ENCODE measurements at regions not wholly inside any gene's neighbourhood (a gene's known extent, or its start where the extent isn't known, plus 50 kb on each side); places are given as distances from the start of the nearest gene placed in this dataset.

DNA sequence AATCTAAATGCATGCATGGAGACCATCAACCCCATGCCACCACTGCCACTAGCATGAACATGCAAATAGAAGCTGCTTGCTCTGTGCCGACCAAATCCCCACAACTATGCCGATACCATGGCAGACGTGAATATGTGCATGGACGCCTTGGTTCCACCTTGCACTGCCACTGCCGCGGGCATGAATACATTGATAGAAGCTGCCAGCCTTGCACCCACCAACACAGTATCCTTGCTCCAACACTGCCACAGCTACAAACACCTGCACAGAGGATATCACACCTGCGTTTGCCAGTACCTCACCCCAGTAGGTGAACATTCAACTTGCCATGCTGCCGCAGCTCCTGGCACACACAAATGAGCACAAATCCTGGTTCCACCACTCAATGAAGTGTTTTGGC, 527.4 kb upstream of the REG3G start:
- no peak for DNase-seq

DNA sequence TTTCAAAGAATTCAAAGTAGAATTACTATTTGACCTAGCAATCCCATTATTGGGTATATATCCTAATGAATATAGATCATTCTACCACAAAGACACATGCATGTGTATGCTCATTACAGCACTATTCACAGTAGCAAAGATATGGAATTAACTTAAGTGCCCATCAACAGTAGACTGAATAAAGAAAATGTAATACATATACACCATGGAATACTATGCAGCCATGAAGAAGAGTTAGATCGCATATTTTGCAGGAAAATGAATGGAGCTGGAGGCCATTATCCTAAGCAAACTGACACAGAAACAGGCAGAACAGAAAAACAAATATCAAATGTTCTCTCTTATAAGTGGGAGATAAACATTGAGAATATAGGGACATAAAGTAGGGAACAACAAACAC, 519.2 kb upstream of the REG3G start:
- DNase-seq = no peak

DNA sequence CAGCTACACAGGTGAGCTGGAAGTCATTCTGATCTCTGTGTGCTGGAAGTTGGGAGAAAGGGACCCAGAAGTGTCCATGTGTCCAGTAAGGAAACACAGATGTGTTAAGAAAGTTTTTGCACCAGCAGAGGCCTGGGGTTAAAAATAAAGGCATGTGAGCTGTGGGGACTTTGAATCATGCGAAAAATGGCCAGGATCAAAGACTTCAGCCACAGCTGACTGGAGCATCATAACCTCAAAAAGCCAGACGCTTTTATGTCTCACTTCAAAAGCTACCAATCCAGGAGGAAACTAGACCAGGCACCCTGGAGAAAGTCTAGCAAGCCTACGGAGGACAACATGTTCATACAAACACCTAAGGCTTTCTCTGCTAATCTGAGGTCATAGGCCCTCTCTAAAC, 503.6 kb upstream of the REG3G start:
- DNase-seq = no peak

DNA sequence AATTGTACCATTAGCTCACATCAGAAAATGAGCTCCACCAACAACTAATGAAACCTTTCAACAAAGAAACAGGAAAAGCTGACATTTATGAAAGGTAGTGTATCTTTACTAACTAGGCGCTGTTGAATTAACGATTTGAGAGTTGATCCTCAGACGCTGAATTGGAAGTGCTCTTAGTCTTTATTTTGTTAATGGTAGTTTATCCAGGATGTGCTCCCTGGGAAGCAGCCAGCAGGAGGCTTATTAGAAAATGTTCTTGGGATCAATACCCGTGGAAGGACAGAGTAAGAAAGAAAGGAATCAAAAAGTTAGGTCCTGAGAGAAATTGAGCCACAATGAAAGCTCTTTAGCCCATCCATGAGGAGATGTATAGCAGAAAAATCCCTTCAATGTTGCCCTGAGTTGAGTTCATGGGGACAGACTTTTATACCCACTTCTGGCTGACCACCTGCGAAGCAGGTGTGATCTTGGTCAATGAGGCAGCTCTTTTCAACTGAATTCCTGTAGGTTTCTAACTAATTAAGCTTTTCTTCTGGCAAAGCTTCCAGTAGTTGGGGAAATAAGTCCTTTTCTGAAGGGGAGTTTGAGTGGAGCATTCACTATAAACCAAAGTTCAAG, 492.6 kb upstream of the REG3G start:
- DNase-seq = peak in 1 of 3 experiments; percentile 35

DNA sequence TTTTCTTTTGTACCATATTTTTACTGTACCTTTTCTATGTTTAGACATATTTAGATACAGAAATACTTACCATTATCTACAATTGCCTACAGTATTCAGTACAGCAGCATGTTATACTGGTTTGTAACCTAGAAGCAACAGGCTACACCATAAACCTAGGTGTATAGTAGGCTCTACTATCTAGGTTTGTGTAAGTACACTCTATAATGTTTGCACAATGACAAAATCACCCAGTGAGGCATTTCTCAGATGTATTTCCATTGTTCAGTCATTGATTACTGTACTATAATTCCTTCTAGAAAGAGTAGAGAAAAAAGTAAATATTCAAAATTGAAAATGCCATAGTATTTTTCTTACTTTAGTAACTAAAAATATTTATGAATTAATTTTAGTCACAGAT, 490.1 kb upstream of the REG3G start:
- no peak for DNase-seq

DNA sequence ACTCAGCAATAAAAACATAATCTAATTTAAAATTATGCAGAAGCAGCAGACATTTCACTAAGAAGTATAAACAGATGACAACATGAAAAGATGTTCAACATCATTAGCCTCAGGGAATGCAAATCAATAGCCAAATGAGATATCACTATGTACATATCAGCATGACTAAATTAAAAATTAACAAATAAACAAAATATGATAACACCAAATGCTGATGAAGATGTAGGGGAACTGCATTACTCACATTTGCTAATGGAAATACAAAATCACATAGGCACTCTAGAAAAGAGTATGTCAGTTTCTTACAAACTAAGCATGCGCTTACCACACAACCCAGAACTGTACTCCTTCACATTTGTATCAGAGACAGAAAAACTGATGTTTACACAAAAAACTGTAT, 487.2 kb upstream of the REG3G start:
- DNase-seq = no peak

DNA sequence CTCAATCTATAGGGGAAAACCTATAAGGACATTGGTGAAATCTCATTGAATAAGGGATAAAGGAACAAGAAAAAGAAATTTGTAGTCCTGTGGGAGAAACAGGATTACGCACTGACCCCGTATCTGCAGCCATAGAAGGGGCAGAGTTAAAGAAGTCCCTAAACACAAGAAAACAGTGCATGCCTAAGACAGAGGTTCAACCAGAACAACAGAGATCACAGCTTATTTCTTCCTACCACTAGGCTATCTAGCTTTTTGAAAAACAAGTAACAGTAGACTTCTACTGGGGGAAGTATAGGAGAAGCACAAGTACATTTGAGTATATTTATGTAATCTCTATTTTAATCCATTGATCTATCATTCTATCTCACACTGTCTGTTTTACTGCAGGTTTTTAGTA, 485.2 kb upstream of the REG3G start:
- no peak for DNase-seq

DNA sequence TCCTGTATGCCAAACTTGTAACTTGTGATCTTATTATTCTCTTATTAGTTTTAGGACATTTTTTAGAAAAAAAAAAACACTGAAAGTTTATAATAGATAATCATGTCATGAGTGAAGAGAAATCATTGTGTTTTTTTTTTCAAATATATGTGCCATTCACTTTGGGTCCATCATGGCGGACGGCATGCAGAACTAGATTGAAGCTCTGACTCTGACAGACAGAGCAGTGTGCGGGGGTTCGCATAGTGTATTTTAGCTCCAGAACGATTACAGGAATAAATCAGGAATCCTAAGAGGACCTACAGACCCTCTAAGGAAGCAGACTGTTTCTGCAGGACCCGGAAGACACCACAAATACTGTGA, 484.4 kb upstream of the REG3G start:
- peak in 1 of 3 experiments; percentile 31 for DNase-seq

DNA sequence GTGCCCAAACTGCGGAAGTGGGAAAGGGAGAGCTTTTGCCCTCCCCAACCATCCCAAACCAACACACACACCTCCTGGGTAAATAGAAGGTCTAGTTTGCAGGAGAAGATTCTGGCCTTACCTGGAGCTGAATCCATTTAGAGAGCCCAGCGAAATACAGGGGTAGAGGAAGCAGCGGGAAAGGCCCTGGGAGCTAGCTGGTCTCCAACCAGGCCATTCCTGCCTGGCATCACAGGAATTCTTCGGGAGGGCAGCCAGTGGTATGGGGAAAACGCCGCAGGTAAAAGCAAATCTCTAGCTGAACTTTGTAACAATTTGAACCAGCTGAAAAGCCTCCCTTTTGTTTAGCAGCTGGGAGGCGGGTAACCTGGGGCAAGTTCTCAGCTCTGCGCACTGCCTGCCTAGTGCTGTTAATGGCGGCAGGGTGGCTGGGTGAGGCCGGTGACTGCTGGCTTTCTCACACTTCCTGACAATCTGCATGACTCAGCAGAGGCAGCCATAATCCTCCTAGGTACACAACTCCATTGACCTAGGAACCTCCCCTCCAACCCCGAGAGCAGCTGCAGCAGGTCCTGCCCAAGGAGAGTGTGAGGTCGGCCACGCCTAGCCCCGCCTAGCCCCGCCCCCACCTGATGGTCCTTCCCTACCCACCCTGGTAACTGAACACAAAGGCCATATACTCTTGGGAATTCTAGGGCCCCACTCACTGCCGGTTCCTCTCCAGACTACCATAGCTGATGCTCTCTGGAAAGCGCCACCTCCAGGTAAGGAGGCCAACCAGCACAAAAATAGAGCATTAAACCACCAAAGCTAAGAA, 483.8 kb upstream of the REG3G start:
- DNase-seq = peak; percentile 10 to 49 (median 12)

DNA sequence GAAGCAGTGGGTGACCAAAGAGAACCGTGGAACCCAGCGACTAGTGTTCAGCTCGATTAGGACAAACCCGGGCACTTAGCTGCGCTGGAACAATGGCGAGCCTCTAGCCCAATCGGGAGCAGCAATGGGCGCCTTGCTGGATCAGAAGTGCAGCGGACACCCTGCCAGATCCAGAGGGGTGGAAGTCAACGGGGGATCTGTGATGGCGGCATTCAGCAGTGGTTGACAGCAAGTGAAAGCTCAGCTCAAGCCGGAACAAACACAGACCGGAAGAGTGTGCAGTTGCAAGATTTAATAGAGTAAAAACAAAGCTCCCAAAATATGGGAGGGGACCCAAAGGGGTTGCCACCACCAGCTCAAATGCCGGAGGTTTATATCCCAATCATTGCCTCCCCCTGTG, 478.7 kb upstream of the REG3G start:
- no peak for DNase-seq

DNA sequence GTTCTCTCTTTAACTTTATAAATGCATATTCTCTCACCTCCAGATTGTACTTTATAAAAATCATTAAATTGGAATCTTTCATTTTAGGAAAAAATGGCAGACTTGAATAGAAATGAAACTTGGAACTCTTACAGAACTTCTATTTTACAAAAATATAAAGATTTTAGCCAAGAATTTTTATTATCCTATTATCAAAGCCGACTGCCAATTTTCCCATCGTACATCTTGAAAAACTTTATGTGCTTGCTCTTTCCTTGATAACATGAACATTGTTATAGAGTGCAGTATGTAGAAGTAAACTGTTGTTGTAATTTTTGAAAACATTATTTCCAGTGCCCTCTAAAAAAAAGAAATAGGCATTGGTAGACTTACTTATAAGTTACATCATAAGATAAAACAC, 475.7 kb upstream of the REG3G start:
- DNase-seq = no peak

DNA sequence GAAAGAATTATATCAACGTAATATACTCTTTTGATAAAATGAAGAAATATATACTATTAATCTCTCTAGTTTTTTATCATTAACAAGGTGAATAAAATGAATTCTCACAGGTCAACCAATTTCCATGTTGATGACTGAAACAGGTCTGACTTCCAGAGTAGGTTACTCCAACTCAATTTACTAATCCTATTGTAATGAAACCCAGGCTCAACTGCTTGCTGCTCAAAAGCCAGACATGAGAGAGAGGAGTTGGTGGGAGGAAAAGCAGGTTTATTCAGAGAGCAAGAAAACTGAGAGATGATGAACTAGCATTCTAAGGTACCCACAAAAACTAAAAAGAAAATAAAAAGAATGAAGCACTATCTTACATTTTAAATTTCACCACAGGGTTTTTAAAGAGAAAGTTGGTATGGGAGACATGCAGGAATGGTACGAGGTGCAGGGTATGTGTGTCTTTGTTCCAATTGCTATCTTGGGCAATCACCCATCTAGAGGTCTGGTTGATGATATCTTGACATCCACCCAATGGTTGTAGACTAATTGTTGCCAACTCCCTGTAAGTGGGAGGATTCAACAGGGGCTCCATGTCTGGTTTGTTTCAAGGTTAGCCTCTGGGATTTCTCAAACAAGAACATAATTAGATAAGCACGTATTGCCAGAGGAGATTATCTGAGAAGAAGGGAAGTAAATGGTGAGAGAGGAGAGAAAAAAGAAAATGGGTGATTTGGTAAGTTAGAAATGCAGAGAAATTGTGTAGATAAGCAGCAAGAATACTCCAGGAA, 471.4 kb upstream of the REG3G start:
- DNase-seq = no peak

DNA sequence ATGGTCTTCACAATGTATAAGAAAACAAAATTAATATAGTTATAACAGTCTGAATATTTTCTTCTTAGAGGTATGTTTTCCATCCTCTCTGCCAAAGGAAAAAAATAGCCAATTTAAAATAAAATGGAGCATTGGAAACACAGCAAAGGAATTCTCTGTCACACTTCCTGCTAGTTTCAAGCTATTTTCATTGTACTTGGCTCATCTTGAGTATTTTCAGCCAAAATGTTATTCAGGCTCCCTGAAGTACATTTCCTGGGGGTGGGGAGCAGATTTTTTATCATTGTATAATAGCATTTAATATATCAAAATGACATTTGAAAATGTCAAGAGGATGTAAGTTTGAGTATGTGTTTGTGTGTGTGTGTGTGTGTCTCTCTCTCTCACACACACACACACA, 463.6 kb upstream of the REG3G start:
- no peak for DNase-seq

DNA sequence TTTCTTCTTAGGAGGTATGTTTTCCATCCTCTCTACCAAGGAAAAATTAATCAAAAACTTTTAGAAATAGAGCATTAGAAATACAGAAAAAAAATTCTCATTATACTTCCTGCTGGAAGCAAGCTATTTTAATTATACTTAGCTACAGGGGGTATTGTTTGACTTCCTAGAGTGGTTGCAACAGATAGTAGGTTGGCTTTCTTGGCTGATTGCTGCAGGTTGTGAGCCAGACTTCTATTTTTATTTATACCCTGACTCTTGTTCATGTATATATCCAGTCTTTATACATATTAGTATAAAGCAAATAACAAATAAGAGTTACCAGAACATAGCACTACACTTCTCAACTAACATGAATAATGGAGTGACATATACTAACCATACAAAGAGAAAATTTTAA, 460.8 kb upstream of the REG3G start:
- peak in 1 of 3 experiments; percentile 3 for DNase-seq

DNA sequence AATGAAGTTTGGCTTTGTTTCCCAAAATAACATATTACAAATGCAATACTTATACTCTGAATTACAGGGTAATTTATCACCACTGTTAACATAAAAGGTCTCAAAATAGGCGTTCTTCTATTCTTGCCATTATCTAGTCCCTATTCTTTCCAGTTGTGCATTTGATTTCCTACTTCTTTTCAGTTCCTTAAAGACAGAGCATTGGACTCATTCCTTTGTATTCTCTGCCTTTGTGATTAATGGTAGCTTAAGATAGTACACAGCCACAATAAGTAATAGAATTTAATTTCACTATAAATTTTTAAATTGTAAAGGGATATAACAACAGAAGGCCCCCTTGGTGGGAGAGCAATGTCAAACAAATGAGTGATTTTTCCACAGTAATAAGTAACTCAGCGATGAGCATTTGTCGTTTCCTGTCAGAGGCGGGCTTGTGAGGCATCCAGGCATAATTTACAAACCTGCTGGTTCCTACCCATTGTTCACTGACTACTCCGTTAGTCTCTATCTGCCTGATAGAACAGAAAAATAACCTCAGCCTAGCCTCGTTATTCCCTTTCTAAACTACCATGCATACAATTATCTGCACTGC, 456.6 kb upstream of the REG3G start:
- peak in 1 of 3 experiments; percentile 5 for DNase-seq

DNA sequence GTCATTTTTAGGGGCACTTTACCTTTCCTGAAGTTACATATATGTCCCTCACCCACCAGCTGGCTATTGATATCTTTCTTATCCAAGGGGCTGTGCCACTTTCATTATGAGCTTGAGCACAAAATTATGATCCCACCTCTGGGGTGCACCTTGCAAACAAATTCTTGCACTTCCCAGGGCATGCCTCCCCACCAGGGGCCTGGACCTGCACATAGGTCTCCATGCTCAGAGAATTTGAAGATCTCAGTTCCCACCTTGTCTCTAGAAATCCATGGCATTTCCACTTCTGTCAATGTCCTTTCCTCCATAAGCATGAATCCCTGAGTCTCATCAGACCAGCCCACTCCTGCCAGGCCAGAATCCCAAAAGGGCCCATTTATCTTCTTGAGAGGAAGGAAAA, 449.1 kb upstream of the REG3G start:
- DNase-seq = no peak

DNA sequence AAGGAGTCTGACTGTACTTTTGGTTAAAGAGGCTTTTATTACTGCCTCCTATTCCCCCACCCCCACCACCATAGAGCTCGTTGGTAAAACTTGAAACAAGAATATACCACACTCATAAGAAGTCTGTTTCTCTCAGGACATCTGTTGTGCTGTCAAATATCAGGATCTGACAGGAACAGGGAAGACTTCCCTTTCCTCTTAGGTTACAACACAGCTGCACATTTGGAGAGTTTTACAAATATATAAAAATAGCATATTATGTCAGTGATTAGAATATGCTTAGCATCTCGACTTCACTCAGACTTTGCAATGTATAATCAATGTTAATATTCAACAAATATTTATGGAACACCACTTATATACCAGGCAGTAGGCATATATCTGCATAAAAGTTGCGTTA, 439.6 kb upstream of the REG3G start:
- DNase-seq = no peak

DNA sequence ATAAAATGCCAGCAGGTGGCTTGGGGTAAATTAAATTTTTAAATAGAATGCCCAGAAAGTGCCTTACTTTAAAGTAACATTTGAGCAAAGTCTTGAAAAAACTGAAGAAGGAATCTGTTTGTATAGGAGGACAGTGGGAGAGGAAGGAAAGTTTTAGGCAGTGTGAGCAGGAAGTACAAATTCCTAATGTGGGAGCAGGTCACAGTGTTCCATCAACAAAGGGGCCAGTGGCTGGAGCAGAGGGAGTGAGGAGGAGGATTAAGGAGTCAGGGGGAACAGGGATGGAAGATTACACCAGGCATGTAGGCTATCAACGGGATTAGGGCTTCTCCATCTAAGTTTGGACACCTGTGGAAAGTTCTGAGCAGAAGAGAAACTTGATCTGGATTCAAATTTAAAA, 439.2 kb upstream of the REG3G start:
- no peak for DNase-seq

DNA sequence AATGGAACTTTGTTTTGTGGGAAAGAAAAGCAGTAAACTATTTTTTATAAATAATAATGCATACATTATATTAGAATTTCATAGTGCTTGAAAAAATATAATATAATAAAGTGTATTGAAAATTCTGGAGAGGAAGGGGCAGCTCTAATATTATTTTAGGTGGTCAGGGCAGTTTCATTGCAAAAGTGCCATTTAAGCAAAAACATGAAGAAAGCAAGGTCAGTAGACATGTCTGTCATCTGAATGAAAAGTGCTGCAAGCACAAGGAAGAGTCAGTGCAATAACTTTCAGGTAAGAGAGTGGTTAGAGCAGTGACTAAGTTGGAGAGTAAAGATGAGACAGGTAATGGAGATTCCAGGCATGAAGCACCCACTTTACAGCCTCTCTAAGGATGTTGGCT, 435.6 kb upstream of the REG3G start:
- DNase-seq = no peak

DNA sequence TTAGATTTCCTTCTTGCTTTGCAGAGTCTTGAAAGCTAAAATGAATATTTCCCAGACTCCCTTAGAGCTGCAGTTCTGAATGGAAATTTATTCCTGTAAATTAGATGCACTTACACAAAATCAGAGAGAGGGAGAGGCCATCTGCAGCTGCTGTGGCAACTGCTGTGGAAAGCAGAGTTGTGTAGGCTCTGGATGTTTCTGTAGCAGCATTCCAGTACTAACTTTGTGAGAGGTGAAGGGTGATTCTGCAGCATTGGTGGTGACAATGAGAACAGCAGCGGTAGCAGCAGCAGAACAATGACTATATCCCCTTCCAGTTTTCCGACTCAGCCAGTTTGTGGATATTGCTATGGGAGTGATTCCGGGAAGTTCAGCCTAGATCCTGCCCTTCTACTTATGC, 433.0 kb upstream of the REG3G start:
- DNase-seq = no peak

DNA sequence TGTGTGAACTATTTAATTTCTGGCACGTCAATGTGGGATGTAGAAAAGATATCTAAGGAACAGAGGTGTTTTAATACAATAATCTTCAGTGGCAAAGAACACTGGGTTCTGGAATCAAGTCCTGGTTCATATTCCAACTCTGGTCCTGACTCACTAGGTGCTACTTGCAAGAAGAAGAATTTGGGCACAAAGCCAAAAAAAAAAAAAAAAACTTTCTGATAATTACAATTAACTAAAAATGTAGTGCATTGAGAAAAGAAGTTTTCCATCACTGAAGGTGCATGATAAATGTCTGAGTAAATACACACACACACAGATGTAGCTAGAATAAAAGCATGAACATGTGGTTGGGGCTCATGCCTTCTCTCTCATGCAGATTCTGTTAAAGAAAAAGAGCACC, 424.4 kb upstream of the REG3G start:
- no peak for DNase-seq

DNA sequence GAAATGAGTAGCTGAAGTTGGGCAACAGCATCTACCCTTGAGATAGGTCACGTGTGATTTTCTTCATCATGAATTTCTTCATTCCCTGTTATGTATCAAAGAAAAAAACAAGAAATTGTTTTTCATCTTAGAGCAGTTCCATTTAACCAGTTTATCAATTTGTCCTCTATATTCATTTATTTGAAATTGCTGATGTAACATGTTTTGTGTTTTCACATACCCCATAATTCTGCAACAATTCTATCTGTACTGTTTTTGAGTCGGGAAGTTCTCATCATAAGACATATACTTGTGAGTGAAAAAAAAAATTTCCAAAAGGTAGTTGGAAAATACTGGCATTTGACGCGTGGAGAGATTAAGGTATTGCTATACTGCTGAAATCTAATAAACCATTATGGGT, 422.6 kb upstream of the REG3G start:
- DNase-seq = no peak

DNA sequence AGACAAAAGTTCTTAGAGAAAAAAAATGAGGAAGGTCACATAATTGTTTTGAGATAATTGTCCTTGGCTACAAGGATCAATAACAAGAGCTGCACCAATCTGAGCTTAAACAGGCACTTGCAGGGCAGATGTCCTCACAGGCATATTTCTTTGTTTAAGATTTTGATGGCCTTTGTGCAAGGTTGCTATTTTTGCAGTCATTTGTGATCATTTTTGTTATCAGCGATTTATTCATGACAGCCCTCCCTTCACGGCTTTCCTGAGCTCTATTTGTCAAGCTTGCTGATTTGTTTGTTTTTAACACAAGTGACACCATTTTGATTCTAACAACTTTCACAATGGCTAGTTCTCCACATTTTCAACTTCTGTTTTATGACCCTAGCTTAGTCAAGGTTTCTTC, 418.6 kb upstream of the REG3G start:
- peak in 1 of 3 experiments; percentile 10 for DNase-seq

DNA sequence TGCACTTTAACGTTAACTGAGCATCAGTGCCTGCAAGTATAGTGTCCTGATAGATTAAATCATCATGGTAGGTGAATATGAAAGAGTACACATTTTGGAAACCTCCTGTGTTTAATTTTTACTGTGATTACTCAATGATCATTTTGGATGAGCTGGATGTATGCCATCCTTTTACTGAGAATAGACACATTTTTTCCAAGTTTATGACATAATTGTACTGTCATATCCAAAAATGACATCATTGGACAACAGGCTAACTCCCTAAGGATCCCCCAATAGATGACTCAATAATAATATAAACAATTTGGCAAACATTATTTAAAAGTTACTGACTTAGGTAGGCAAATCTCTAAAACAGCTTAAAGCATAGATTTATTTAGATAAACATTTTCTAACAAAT, 410.8 kb upstream of the REG3G start:
- no peak for DNase-seq

All from NCI-H1417 (cell line).